ENCODE measurements at regions not wholly inside any gene's neighbourhood (a gene's known extent, or its start where the extent isn't known, plus 50 kb on each side); places are given as distances from the start of the nearest gene placed in this dataset.
"Not testable (repeated sequence)": the region's sequence is repeated elsewhere in the genome, so short reads cannot be mapped to it uniquely, and the experiment has no call there.

DNA sequence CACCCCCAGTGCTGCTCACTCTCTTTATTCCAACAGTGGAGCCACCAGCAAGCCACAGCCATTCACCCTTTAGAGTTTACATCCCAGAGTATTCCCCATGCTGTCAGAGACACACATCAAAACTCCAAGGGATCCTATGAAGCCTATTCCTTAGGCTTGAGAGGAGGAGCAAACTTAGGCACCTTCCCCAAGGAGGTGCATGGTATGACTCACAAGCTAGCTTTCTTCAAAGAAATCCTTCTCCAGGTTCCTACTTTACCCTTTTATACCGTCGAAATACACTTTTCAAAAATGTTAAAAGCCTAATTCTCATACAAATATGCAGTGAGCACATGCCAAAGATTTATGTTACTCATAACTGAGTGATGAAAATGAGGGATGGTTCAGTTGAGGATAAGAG, 175.4 kb downstream of the ETNK1 start:
- no peaks in the 10 kb centered on the region for H3K4me1 ChIP-seq (ENCODE audit: control insufficient read depth in 2 of 2, insufficient read depth in 2 of 2, low read length in 2 of 2)
- no peaks in the 10 kb centered on the region for H3K27me3 ChIP-seq (ENCODE audit: control insufficient read depth in 2 of 2, insufficient read depth in 1 of 2, low read length in 1 of 2)
- H3K4me3 ChIP-seq (ENCODE audit: low read length in 2 of 2): no peak overlapping the region
- H3K27ac ChIP-seq (ENCODE audit: low read depth in 1 of 2, low read length in 1 of 2): no peak overlapping the region
- H3K36me3 ChIP-seq (ENCODE audit: control insufficient read depth in 2 of 2, insufficient read depth in 2 of 2, low read length in 1 of 2): no peaks in the 10 kb centered on the region
- no peaks in the 10 kb centered on the region for H3K9me3 ChIP-seq (ENCODE audit: control insufficient read depth in 2 of 2, insufficient read depth in 1 of 2, low read length in 1 of 2)
- no peak for DNase-seq (ENCODE audit: low read depth in 6 of 9, low spot score in 9 of 9)
- 92% methylated on average over 2 of the region's 2 CpGs for WGBS

DNA sequence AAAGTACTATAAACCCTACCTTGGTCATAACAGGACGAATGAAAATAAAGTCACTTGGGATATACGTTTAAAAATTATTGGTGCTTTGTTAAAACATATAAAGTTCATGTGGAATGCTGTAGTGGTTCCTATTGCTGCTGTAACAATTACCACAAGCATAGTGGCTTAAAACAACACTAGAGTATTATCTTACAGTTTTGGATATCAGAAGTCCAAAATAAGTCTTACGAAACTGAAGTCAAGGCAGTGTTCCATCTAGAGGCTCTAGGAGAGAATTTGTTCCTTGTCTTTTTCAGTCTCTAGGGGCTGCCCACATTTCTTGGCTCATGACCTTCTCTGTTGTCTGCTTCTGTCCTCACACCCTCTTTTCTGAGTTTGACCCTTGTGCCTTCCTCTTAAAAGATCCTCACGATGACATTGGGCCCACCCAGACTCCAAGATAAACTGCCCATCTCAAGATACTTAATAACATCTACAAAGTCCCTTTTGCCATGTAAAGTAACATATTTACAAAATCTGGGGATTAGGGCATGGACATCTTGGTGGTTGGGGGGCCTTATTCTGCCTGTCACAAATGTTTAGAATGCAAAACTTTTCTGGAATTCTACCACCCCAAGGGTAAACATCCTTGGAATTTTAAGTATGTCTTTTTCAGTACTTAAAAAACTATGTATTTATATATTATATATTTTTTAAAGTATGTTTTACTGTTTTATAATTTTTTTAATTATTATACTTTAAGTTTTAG, 178.1 kb downstream of the ETNK1 start:
- DNase-seq (ENCODE audit: low read depth in 6 of 9, low spot score in 9 of 9): no peak
- Histone ChIP-seq H3K27ac (ENCODE audit: low read depth in 1 of 2, low read length in 1 of 2) (no peak overlapping the region), H3K4me3 (ENCODE audit: low read length in 2 of 2) (no peak overlapping the region), H3K27me3 (ENCODE audit: control insufficient read depth in 2 of 2, insufficient read depth in 1 of 2, low read length in 1 of 2) (no peaks in the 10 kb centered on the region), H3K36me3 (ENCODE audit: control insufficient read depth in 2 of 2, insufficient read depth in 2 of 2, low read length in 1 of 2) (no peaks in the 10 kb centered on the region), H3K9me3 (ENCODE audit: control insufficient read depth in 2 of 2, insufficient read depth in 1 of 2, low read length in 1 of 2) (no peaks in the 10 kb centered on the region), H3K4me1 (ENCODE audit: control insufficient read depth in 2 of 2, insufficient read depth in 2 of 2, low read length in 2 of 2) (no peaks in the 10 kb centered on the region)
- 92% methylated on average over 4 of the region's 4 CpGs for WGBS

DNA sequence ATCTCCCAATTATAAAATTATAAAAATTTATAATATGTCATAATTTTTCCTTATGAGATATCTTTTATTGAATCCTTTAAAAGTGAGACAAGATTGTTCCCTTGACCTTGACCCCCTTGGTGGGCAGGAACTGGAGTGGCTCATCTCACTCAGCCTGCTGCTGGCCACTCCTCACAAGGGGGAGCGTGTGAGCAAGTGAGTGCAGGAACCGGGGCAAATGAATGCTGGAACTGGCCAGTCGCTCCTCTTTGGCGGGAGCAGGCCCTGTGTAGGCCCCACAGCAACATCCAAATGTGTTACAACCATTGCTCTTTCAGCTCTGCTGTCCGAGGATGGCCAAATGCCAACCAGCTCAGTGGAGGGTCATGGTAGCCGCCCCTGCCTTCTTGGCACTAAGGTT, 178.8 kb downstream of the ETNK1 start:
- Histone ChIP-seq H3K36me3 (ENCODE audit: control insufficient read depth in 2 of 2, insufficient read depth in 2 of 2, low read length in 1 of 2) (no peaks in the 10 kb centered on the region), H3K27me3 (ENCODE audit: control insufficient read depth in 2 of 2, insufficient read depth in 1 of 2, low read length in 1 of 2) (no peaks in the 10 kb centered on the region), H3K4me1 (ENCODE audit: control insufficient read depth in 2 of 2, insufficient read depth in 2 of 2, low read length in 2 of 2) (no peaks in the 10 kb centered on the region), H3K9me3 (ENCODE audit: control insufficient read depth in 2 of 2, insufficient read depth in 1 of 2, low read length in 1 of 2) (no peaks in the 10 kb centered on the region), H3K27ac (ENCODE audit: low read depth in 1 of 2, low read length in 1 of 2) (no peak overlapping the region), H3K4me3 (ENCODE audit: low read length in 2 of 2) (no peak overlapping the region)
- 93% methylated on average over 6 of the region's 6 CpGs for WGBS
- no peak for DNase-seq (ENCODE audit: low read depth in 6 of 9, low spot score in 9 of 9)

DNA sequence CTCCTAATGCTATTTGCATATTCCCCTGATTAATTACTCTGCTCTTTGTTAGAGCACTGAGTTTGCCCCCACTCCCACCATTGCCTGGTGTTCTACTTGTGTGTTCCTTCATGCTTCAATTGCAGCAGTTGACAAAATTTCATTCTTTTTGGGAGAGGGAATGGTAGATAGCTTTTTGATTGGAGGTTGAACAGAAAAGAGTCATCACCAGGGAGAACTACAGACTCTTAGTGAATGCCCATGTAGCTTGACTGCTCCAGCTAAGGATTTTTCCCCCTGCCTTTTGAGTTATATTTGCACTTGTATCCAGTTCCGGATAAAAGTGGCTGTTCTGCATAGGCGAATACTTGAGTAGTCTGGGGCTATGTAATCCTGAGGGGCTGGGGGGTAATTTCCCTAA, 183.9 kb downstream of the ETNK1 start:
- no peaks in the 10 kb centered on the region for H3K36me3 ChIP-seq (ENCODE audit: control insufficient read depth in 2 of 2, insufficient read depth in 2 of 2, low read length in 1 of 2)
- H3K4me3 ChIP-seq (ENCODE audit: low read length in 2 of 2): no peak overlapping the region
- DNase-seq (ENCODE audit: low read depth in 6 of 9, low spot score in 9 of 9): no peak
- H3K9me3 ChIP-seq (ENCODE audit: control insufficient read depth in 2 of 2, insufficient read depth in 1 of 2, low read length in 1 of 2): no peaks in the 10 kb centered on the region
- 96% methylated on average over 2 of the region's 2 CpGs for WGBS
- no peak overlapping the region for H3K27ac ChIP-seq (ENCODE audit: low read depth in 1 of 2, low read length in 1 of 2)
- no peaks in the 10 kb centered on the region for H3K4me1 ChIP-seq (ENCODE audit: control insufficient read depth in 2 of 2, insufficient read depth in 2 of 2, low read length in 2 of 2)
- H3K27me3 ChIP-seq (ENCODE audit: control insufficient read depth in 2 of 2, insufficient read depth in 1 of 2, low read length in 1 of 2): no peaks in the 10 kb centered on the region

DNA sequence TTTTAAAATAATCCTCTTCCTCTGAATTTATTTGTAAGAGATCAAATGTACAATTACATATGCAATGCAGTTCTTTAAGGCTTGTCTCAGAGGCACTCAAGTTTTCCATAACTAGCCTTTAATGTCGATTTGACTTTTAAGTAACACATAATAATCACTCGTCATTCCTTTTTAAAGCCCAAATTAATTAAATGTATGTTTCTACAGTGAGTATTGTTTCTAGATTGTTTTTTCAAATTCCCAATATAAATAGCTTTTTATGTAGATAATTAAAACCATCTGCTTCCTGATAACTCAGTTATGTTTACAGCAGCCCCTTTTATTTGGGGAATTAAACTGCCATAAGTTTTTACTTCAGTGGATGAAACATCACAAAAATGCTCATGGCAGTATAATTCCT, 185.1 kb downstream of the ETNK1 start:
- H3K4me3 ChIP-seq (ENCODE audit: low read length in 2 of 2): no peak overlapping the region
- no peak overlapping the region for H3K27ac ChIP-seq (ENCODE audit: low read depth in 1 of 2, low read length in 1 of 2)
- no peaks in the 10 kb centered on the region for H3K9me3 ChIP-seq (ENCODE audit: control insufficient read depth in 2 of 2, insufficient read depth in 1 of 2, low read length in 1 of 2)
- H3K36me3 ChIP-seq (ENCODE audit: control insufficient read depth in 2 of 2, insufficient read depth in 2 of 2, low read length in 1 of 2): no peaks in the 10 kb centered on the region
- no peaks in the 10 kb centered on the region for H3K27me3 ChIP-seq (ENCODE audit: control insufficient read depth in 2 of 2, insufficient read depth in 1 of 2, low read length in 1 of 2)
- DNase-seq (ENCODE audit: low read depth in 6 of 9, low spot score in 9 of 9): no peak
- WGBS: 94% methylated on average over 2 of the region's 2 CpGs
- no peaks in the 10 kb centered on the region for H3K4me1 ChIP-seq (ENCODE audit: control insufficient read depth in 2 of 2, insufficient read depth in 2 of 2, low read length in 2 of 2)

DNA sequence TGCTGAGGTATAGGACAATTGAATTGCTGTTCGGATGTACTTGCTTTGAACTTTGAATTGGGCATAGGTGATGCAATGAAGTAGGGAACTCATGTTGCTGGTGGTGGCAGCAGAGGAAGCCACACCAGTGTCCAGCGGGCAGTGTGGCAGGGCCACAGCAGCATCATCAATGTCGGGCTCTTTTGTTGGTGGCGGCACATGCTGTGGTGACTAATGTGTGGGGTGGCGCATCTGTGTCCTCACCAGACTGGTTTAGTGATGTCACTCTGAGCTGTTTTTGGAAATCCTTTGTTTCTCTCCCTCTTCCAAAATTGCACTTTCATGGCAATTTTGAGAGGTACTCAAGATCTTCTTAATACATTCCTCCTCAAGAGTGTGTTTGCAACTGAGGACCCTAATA, 187.6 kb downstream of the ETNK1 start:
- DNase-seq (ENCODE audit: low read depth in 6 of 9, low spot score in 9 of 9): no peak
- 97% methylated on average over 5 of the region's 5 CpGs for WGBS
- H3K4me3 ChIP-seq (ENCODE audit: low read length in 2 of 2): no peak overlapping the region
- no peaks in the 10 kb centered on the region for H3K27me3 ChIP-seq (ENCODE audit: control insufficient read depth in 2 of 2, insufficient read depth in 1 of 2, low read length in 1 of 2)
- no peaks in the 10 kb centered on the region for H3K4me1 ChIP-seq (ENCODE audit: control insufficient read depth in 2 of 2, insufficient read depth in 2 of 2, low read length in 2 of 2)
- no peak overlapping the region for H3K27ac ChIP-seq (ENCODE audit: low read depth in 1 of 2, low read length in 1 of 2)
- H3K9me3 ChIP-seq (ENCODE audit: control insufficient read depth in 2 of 2, insufficient read depth in 1 of 2, low read length in 1 of 2): no peaks in the 10 kb centered on the region
- H3K36me3 ChIP-seq (ENCODE audit: control insufficient read depth in 2 of 2, insufficient read depth in 2 of 2, low read length in 1 of 2): no peaks in the 10 kb centered on the region

DNA sequence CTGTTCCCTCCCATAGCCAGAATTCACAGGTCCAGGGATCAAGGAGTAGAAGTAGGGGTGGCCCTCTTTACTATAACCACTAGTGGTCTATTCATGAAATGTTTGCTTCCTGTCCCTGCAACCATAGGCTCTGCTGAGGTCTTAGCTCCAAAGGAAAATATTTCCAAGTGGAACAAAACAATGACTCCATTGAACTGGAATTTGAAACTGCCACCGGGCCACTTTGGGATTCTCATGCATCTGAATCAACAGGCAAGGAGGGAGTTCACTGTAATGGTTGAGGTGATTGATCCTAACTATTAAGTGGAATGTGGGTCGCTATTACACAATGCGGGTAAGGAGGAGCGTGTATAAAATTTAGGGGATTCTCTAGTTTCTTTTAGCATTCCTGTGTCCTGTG, 197.0 kb downstream of the ETNK1 start:
- WGBS: 96% methylated on average over 4 of the region's 4 CpGs
- no peak for DNase-seq (ENCODE audit: low read depth in 6 of 9, low spot score in 9 of 9)
- Histone ChIP-seq H3K4me3 (ENCODE audit: low read length in 2 of 2) (no peak overlapping the region), H3K27me3 (ENCODE audit: control insufficient read depth in 2 of 2, insufficient read depth in 1 of 2, low read length in 1 of 2) (no peaks in the 10 kb centered on the region), H3K4me1 (ENCODE audit: control insufficient read depth in 2 of 2, insufficient read depth in 2 of 2, low read length in 2 of 2) (no peaks in the 10 kb centered on the region), H3K36me3 (ENCODE audit: control insufficient read depth in 2 of 2, insufficient read depth in 2 of 2, low read length in 1 of 2) (no peaks in the 10 kb centered on the region), H3K27ac (ENCODE audit: low read depth in 1 of 2, low read length in 1 of 2) (no peak overlapping the region), H3K9me3 (ENCODE audit: control insufficient read depth in 2 of 2, insufficient read depth in 1 of 2, low read length in 1 of 2) (no peaks in the 10 kb centered on the region)

DNA sequence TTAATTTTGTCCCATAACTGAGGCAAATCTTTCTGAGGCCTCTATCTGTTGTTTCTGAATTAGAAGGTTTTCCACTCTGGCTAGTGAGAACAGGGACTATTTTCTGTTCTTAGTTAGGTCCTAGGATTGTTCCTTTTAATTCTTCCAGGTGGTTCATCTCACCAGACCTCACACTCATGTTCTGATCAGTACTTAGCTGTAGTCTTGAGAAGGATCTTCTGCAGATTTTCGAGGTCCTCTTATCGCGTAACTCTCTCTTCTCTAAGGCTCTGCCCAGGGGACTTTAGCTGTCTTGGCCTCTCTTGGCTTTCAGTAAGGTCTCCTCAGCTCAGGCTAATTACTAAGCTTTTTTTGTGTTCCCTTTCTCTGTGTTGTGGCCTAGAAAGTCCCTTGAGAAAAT, 201.1 kb downstream of the ETNK1 start:
- Histone ChIP-seq H3K36me3 (ENCODE audit: control insufficient read depth in 2 of 2, insufficient read depth in 2 of 2, low read length in 1 of 2) (no peaks in the 10 kb centered on the region), H3K9me3 (ENCODE audit: control insufficient read depth in 2 of 2, insufficient read depth in 1 of 2, low read length in 1 of 2) (peaks cover 0 to 4% of the 10 kb centered on the region in 2 donors), H3K27ac (ENCODE audit: low read depth in 1 of 2, low read length in 1 of 2) (no peak overlapping the region), H3K27me3 (ENCODE audit: control insufficient read depth in 2 of 2, insufficient read depth in 1 of 2, low read length in 1 of 2) (no peaks in the 10 kb centered on the region), H3K4me1 (ENCODE audit: control insufficient read depth in 2 of 2, insufficient read depth in 2 of 2, low read length in 2 of 2) (no peaks in the 10 kb centered on the region), H3K4me3 (ENCODE audit: low read length in 2 of 2) (no peak overlapping the region)
- 99% methylated on average over 3 of the region's 3 CpGs for WGBS
- no peak for DNase-seq (ENCODE audit: low read depth in 6 of 9, low spot score in 9 of 9)

DNA sequence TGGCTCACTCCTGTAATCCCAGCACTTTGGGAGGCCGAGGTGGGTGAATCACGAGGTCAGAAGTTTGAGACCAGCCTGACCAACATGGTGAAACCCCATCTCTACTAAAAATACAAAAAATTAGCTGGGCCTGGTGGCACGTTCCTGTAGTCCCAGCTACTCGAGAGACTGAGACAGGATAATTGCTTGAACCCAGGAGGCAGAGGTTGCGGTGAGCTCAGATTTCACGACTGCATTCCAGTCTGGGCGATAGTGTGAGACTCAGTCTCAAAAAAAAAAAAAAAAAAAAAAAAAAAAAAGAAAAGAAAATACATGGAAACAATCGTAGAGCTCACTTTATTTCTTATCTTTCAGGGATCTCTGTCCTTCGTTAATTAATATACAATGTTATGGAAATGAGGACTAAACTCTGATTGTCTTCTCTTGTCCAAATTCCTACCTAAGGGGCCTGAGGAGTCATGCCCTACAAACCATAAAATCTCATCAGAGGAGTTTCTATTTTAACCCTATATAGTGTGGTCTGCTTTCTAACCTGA, 201.5 kb downstream of the ETNK1 start:
- not testable (repeated sequence) for H3K4me3 ChIP-seq (ENCODE audit: low read length in 2 of 2)

More for the DNA sequence above, 201.5 kb downstream of the ETNK1 start:
- not testable (repeated sequence) for H3K27ac ChIP-seq (ENCODE audit: low read depth in 1 of 2, low read length in 1 of 2); DNase-seq (ENCODE audit: low read depth in 6 of 9, low spot score in 9 of 9); H3K4me1 ChIP-seq (ENCODE audit: control insufficient read depth in 2 of 2, insufficient read depth in 2 of 2, low read length in 2 of 2); H3K27me3 ChIP-seq (ENCODE audit: control insufficient read depth in 2 of 2, insufficient read depth in 1 of 2, low read length in 1 of 2); H3K36me3 ChIP-seq (ENCODE audit: control insufficient read depth in 2 of 2, insufficient read depth in 2 of 2, low read length in 1 of 2); H3K9me3 ChIP-seq (ENCODE audit: control insufficient read depth in 2 of 2, insufficient read depth in 1 of 2, low read length in 1 of 2)
- WGBS: 86% methylated on average over 9 of the region's 9 CpGs
